ENCODE measurements at regions not wholly inside any gene's neighbourhood (a gene's known extent, or its start where the extent isn't known, plus 50 kb on each side); places are given as distances from the start of the nearest gene placed in this dataset.

- no peaks in the 10 kb centered on the region for H3K79me1 ChIP-seq (ENCODE audit: low read depth, low read length)
- DNase-seq (ENCODE audit: low spot score) = no peak
- no peak overlapping the region for H4K91ac ChIP-seq (ENCODE audit: low read depth, low read length, poor library complexity)
- H3K23ac ChIP-seq (ENCODE audit: low read depth, low read length, poor library complexity) = no peak overlapping the region
- no peak overlapping the region for H3K18ac ChIP-seq (ENCODE audit: low read length)
- H3K27ac ChIP-seq (replicated peaks; ENCODE audit: low read length) = no peak overlapping the region
- WGBS, 2 donors (ENCODE audit: extremely low coverage in 2 of 2, insufficient read length in 2 of 2, insufficient replicate concordance in 1 of 2) = no CpG with 5 or more reads among the region's 3 CpGs
- H2AFZ ChIP-seq (ENCODE audit: low read length) = no peak overlapping the region
- no peaks in the 10 kb centered on the region for H3K36me3 ChIP-seq (replicated peaks in 1 of 2; ENCODE audit: control insufficient read depth in 2 of 2, insufficient read depth in 2 of 2, low read length in 2 of 2)
- no peak overlapping the region for H3K4ac ChIP-seq (ENCODE audit: low read length)
- no peak overlapping the region for H3K4me2 ChIP-seq (ENCODE audit: insufficient read depth, low read length, poor library complexity, severe bottlenecking)
- no peaks in the 10 kb centered on the region for H3K9me3 ChIP-seq (replicated peaks in 1 of 2; ENCODE audit: control insufficient read depth in 2 of 2, insufficient read depth in 1 of 2, low read depth in 1 of 2, low read length in 2 of 2)
- H2AK5ac ChIP-seq (ENCODE audit: low read depth, low read length) = no peak overlapping the region
- H2BK12ac ChIP-seq (ENCODE audit: low read length) = no peak overlapping the region
- H3K4me1 ChIP-seq (ENCODE audit: control insufficient read depth in 2 of 2, insufficient read depth in 1 of 2, low read depth in 1 of 2, low read length in 2 of 2) = no peaks in the 10 kb centered on the region
- H3K14ac ChIP-seq (ENCODE audit: low read length) = no peak overlapping the region
- H2BK120ac ChIP-seq (ENCODE audit: low read depth, low read length) = no peak overlapping the region
- no peak overlapping the region for H2BK5ac ChIP-seq (ENCODE audit: low read length)
- no peak overlapping the region for H3K4me3 ChIP-seq (ENCODE audit: low read length in 2 of 2)
- H3K27me3 ChIP-seq (ENCODE audit: control insufficient read depth in 3 of 3, insufficient read depth in 3 of 3, low read depth in 1 of 3, low read length in 3 of 3) = no peaks in the 10 kb centered on the region
- no peak overlapping the region for H4K8ac ChIP-seq (ENCODE audit: low read depth, low read length)
- H2BK15ac ChIP-seq (ENCODE audit: low read length) = no peak overlapping the region
- no peak overlapping the region for H3K9ac ChIP-seq (ENCODE audit: low read depth, low read length, poor library complexity)
These were observed 371.6 kb upstream of the ZNF385D start for GRCh38 chr3:22122567-22122966.

GRCh38 chr3:22129101-22129500, 378.1 kb upstream of the ZNF385D start:
- no peak overlapping the region for H3K4me2 ChIP-seq (ENCODE audit: insufficient read depth, low read length, poor library complexity, severe bottlenecking)
- no peak overlapping the region for H2AK5ac ChIP-seq (ENCODE audit: low read depth, low read length)
- no peak overlapping the region for H2BK120ac ChIP-seq (ENCODE audit: low read depth, low read length)
- no CpG with 5 or more reads among the region's 2 CpGs for WGBS, 2 donors (ENCODE audit: extremely low coverage in 2 of 2, insufficient read length in 2 of 2, insufficient replicate concordance in 1 of 2)
- no peak overlapping the region for H2BK12ac ChIP-seq (ENCODE audit: low read length)
- H3K4me3 ChIP-seq (ENCODE audit: low read length in 2 of 2) = no peak overlapping the region
- H3K4me1 ChIP-seq (ENCODE audit: control insufficient read depth in 2 of 2, insufficient read depth in 1 of 2, low read depth in 1 of 2, low read length in 2 of 2) = no peaks in the 10 kb centered on the region
- H3K9ac ChIP-seq (ENCODE audit: low read depth, low read length, poor library complexity) = no peak overlapping the region
- no peak overlapping the region for H2BK5ac ChIP-seq (ENCODE audit: low read length)
- H3K36me3 ChIP-seq (replicated peaks in 1 of 2; ENCODE audit: control insufficient read depth in 2 of 2, insufficient read depth in 2 of 2, low read length in 2 of 2) = no peaks in the 10 kb centered on the region
- no peak overlapping the region for H3K23ac ChIP-seq (ENCODE audit: low read depth, low read length, poor library complexity)
- H3K14ac ChIP-seq (ENCODE audit: low read length) = no peak overlapping the region
- H2AFZ ChIP-seq (ENCODE audit: low read length) = no peak overlapping the region
- H2BK15ac ChIP-seq (ENCODE audit: low read length) = no peak overlapping the region
- H4K91ac ChIP-seq (ENCODE audit: low read depth, low read length, poor library complexity) = no peak overlapping the region
- no peaks in the 10 kb centered on the region for H3K79me1 ChIP-seq (ENCODE audit: low read depth, low read length)
- H3K27me3 ChIP-seq (ENCODE audit: control insufficient read depth in 3 of 3, insufficient read depth in 3 of 3, low read depth in 1 of 3, low read length in 3 of 3) = no peaks in the 10 kb centered on the region
- no peak overlapping the region for H3K4ac ChIP-seq (ENCODE audit: low read length)
- no peak overlapping the region for H3K27ac ChIP-seq (replicated peaks; ENCODE audit: low read length)
- H3K18ac ChIP-seq (ENCODE audit: low read length) = no peak overlapping the region
- no peak for DNase-seq (ENCODE audit: low spot score)
- no peaks in the 10 kb centered on the region for H3K9me3 ChIP-seq (replicated peaks in 1 of 2; ENCODE audit: control insufficient read depth in 2 of 2, insufficient read depth in 1 of 2, low read depth in 1 of 2, low read length in 2 of 2)
- no peak overlapping the region for H4K8ac ChIP-seq (ENCODE audit: low read depth, low read length)

GRCh38 chr3:22141769-22142168, 390.8 kb upstream of the ZNF385D start:
- DNase-seq (ENCODE audit: low spot score) = no peak
- no peak overlapping the region for H3K4me2 ChIP-seq (ENCODE audit: insufficient read depth, low read length, poor library complexity, severe bottlenecking)
- no peak overlapping the region for H4K91ac ChIP-seq (ENCODE audit: low read depth, low read length, poor library complexity)
- no peaks in the 10 kb centered on the region for H3K36me3 ChIP-seq (replicated peaks in 1 of 2; ENCODE audit: control insufficient read depth in 2 of 2, insufficient read depth in 2 of 2, low read length in 2 of 2)
- H3K23ac ChIP-seq (ENCODE audit: low read depth, low read length, poor library complexity) = no peak overlapping the region
- H3K27me3 ChIP-seq (ENCODE audit: control insufficient read depth in 3 of 3, insufficient read depth in 3 of 3, low read depth in 1 of 3, low read length in 3 of 3) = no peaks in the 10 kb centered on the region
- H3K4me1 ChIP-seq (ENCODE audit: control insufficient read depth in 2 of 2, insufficient read depth in 1 of 2, low read depth in 1 of 2, low read length in 2 of 2) = no peaks in the 10 kb centered on the region
- no peak overlapping the region for H3K14ac ChIP-seq (ENCODE audit: low read length)
- no CpG with 5 or more reads among the region's 2 CpGs for WGBS, 2 donors (ENCODE audit: extremely low coverage in 2 of 2, insufficient read length in 2 of 2, insufficient replicate concordance in 1 of 2)
- no peaks in the 10 kb centered on the region for H3K79me1 ChIP-seq (ENCODE audit: low read depth, low read length)
- no peak overlapping the region for H2BK5ac ChIP-seq (ENCODE audit: low read length)
- H3K4ac ChIP-seq (ENCODE audit: low read length) = no peak overlapping the region
- no peak overlapping the region for H2BK120ac ChIP-seq (ENCODE audit: low read depth, low read length)
- no peak overlapping the region for H4K8ac ChIP-seq (ENCODE audit: low read depth, low read length)
- H3K18ac ChIP-seq (ENCODE audit: low read length) = no peak overlapping the region
- H3K27ac ChIP-seq (replicated peaks; ENCODE audit: low read length) = no peak overlapping the region
- no peak overlapping the region for H2BK15ac ChIP-seq (ENCODE audit: low read length)
- no peak overlapping the region for H2AFZ ChIP-seq (ENCODE audit: low read length)
- no peak overlapping the region for H3K9ac ChIP-seq (ENCODE audit: low read depth, low read length, poor library complexity)
- no peaks in the 10 kb centered on the region for H3K9me3 ChIP-seq (replicated peaks in 1 of 2; ENCODE audit: control insufficient read depth in 2 of 2, insufficient read depth in 1 of 2, low read depth in 1 of 2, low read length in 2 of 2)
- no peak overlapping the region for H2BK12ac ChIP-seq (ENCODE audit: low read length)
- no peak overlapping the region for H2AK5ac ChIP-seq (ENCODE audit: low read depth, low read length)
- H3K4me3 ChIP-seq (ENCODE audit: low read length in 2 of 2) = no peak overlapping the region

- Histone ChIP-seq H2BK5ac (ENCODE audit: low read length) (no peak overlapping the region), H3K4ac (ENCODE audit: low read length) (no peak overlapping the region), H3K4me1 (ENCODE audit: control insufficient read depth in 2 of 2, insufficient read depth in 1 of 2, low read depth in 1 of 2, low read length in 2 of 2) (no peaks in the 10 kb centered on the region), H2AFZ (ENCODE audit: low read length) (no peak overlapping the region), H3K4me3 (ENCODE audit: low read length in 2 of 2) (no peak overlapping the region), H3K18ac (ENCODE audit: low read length) (no peak overlapping the region), H4K91ac (ENCODE audit: low read depth, low read length, poor library complexity) (no peak overlapping the region), H2BK120ac (ENCODE audit: low read depth, low read length) (no peak overlapping the region), H3K79me1 (ENCODE audit: low read depth, low read length) (no peaks in the 10 kb centered on the region), H2BK12ac (ENCODE audit: low read length) (no peak overlapping the region), H3K36me3 (replicated peaks in 1 of 2; ENCODE audit: control insufficient read depth in 2 of 2, insufficient read depth in 2 of 2, low read length in 2 of 2) (no peaks in the 10 kb centered on the region), H4K8ac (ENCODE audit: low read depth, low read length) (no peak overlapping the region), H3K9me3 (replicated peaks in 1 of 2; ENCODE audit: control insufficient read depth in 2 of 2, insufficient read depth in 1 of 2, low read depth in 1 of 2, low read length in 2 of 2) (no peaks in the 10 kb centered on the region), H3K23ac (ENCODE audit: low read depth, low read length, poor library complexity) (no peak overlapping the region), H3K9ac (ENCODE audit: low read depth, low read length, poor library complexity) (no peak overlapping the region), H3K27me3 (ENCODE audit: control insufficient read depth in 3 of 3, insufficient read depth in 3 of 3, low read depth in 1 of 3, low read length in 3 of 3) (no peaks in the 10 kb centered on the region), H3K14ac (ENCODE audit: low read length) (no peak overlapping the region), H3K27ac (replicated peaks; ENCODE audit: low read length) (no peak overlapping the region), H2BK15ac (ENCODE audit: low read length) (no peak overlapping the region), H3K4me2 (ENCODE audit: insufficient read depth, low read length, poor library complexity, severe bottlenecking) (no peak overlapping the region), H2AK5ac (ENCODE audit: low read depth, low read length) (no peak overlapping the region)
- DNase-seq (ENCODE audit: low spot score) = no peak
- WGBS, 2 donors (ENCODE audit: extremely low coverage in 2 of 2, insufficient read length in 2 of 2, insufficient replicate concordance in 1 of 2) = no CpG with 5 or more reads among the region's 3 CpGs
These were observed 396.2 kb upstream of the ZNF385D start for GRCh38 chr3:22147161-22147560.
